Loucy (cell line): ENCODE measurements at regions not wholly inside any gene's neighbourhood (a gene's known extent, or its start where the extent isn't known, plus 50 kb on each side); places are given as distances from the start of the nearest gene placed in this dataset.

ENCODE experiments used
- H2AFZ ChIP-seq: fragments of 200-600 bp; sonication (generic); 2 replicates; pipeline ENCODE4 v1.6.0; 2016; ENCODE audit warnings: antibody characterized with exemption, mild to moderate bottlenecking, low read length, moderate library complexity
- H3F3A ChIP-seq: fragments of 200-600 bp; 2 replicates; pipeline ENCODE4 v1.6.0; 2016; ENCODE audit warnings: antibody characterized with exemption, low read depth, mild to moderate bottlenecking
- H3K27me3 ChIP-seq: fragments of 200-600 bp; sonication (generic); 2 replicates; pipeline ENCODE4 v1.6.1; 2014; ENCODE audit warnings: low read length, mild to moderate bottlenecking; ENCODE audit not compliant: insufficient read depth, poor library complexity, severe bottlenecking
- H3K36me3 ChIP-seq: fragments of 200-600 bp; sonication (generic); 2 replicates; pipeline ENCODE4 v1.6.1; 2016; ENCODE audit warnings: low read length; ENCODE audit not compliant: insufficient read depth
- H3K4me1 ChIP-seq: fragments of 200-600 bp; sonication (generic); 2 replicates; pipeline ENCODE4 v1.5.1; 2014; ENCODE audit warnings: low read length, mild to moderate bottlenecking; ENCODE audit not compliant: insufficient read depth, poor library complexity, severe bottlenecking
- H3K4me2 ChIP-seq: fragments of 200-600 bp; sonication (generic); 2 replicates; pipeline ENCODE4 v1.6.0; 2014; ENCODE audit warnings: antibody characterized with exemption, low read length, low read depth, mild to moderate bottlenecking; ENCODE audit not compliant: poor library complexity, severe bottlenecking
- H3K4me3 ChIP-seq: fragments of 200-600 bp; sonication (generic); 2 replicates; pipeline ENCODE4 v1.5.1; 2014; ENCODE audit warnings: low read length, mild to moderate bottlenecking, mixed read lengths; ENCODE audit not compliant: poor library complexity, severe bottlenecking
- H3K79me2 ChIP-seq: fragments of 200-600 bp; sonication (generic); 2 replicates; pipeline ENCODE4 v1.6.1; 2014; ENCODE audit warnings: low read length; ENCODE audit not compliant: insufficient read depth
- H3K9ac ChIP-seq: fragments of 200-600 bp; sonication (generic); 2 replicates; pipeline ENCODE4 v1.6.0; 2014; ENCODE audit warnings: mild to moderate bottlenecking, low read depth, low read length, moderate library complexity; ENCODE audit not compliant: poor library complexity, severe bottlenecking
- H3K9me2 ChIP-seq: fragments of 200-600 bp; sonication (generic); replicated peaks from 2 replicates; pipeline ENCODE4 v1.6.1; 2016; ENCODE audit warnings: low read depth, low read length, mixed read lengths
- H3K9me3 ChIP-seq: fragments of 200-600 bp; sonication (generic); 2 replicates; pipeline ENCODE4 v1.6.1; 2014; ENCODE audit warnings: mild to moderate bottlenecking, antibody characterized with exemption, low read length, low read depth; ENCODE audit not compliant: insufficient read depth
- H4K20me1 ChIP-seq: fragments of 200-600 bp; sonication (generic); 2 replicates; pipeline ENCODE4 v1.6.0; 2014; ENCODE audit warnings: antibody characterized with exemption, low read length, mild to moderate bottlenecking; ENCODE audit not compliant: insufficient read depth, poor library complexity, severe bottlenecking
- EZH2phosphoT487 ChIP-seq: fragments of 200-600 bp; IDR thresholded peaks from 2 replicates; pipeline ENCODE4 v1.6.1; 2018; ENCODE audit warnings: antibody characterized with exemption, mild to moderate bottlenecking, moderate library complexity, borderline replicate concordance
- TF ChIP-seq, protein P1 (sequence below): fragments of 200-600 bp; sonication (generic); conservative IDR thresholded peaks from 2 replicates; pipeline ENCODE4 v1.5.1; 2014; ENCODE audit warnings: mild to moderate bottlenecking, antibody characterized with exemption, low read length

DNA sequence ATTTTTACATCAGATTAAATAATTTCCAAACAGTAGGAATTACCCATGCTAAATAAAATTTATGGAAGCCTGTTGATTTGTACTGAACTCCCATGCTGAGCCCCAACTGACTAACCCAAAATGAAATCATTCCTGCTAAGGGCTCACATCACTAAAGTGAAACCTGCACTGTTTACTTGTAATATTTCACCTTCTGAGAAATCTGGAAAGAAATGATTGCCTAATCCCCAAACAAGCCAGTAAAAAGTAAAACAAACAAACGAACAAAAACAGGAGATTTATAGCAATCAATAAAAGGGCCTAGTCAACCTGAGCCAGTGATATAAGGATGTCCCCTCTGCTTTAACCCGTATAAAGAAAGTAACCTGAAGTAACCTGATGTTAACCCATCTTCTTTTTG lies 1599.8 kb downstream of the OLFM4 start:
- no peak for TF ChIP-seq EZH2phosphoT487
- TF ChIP-seq, protein P1, sequence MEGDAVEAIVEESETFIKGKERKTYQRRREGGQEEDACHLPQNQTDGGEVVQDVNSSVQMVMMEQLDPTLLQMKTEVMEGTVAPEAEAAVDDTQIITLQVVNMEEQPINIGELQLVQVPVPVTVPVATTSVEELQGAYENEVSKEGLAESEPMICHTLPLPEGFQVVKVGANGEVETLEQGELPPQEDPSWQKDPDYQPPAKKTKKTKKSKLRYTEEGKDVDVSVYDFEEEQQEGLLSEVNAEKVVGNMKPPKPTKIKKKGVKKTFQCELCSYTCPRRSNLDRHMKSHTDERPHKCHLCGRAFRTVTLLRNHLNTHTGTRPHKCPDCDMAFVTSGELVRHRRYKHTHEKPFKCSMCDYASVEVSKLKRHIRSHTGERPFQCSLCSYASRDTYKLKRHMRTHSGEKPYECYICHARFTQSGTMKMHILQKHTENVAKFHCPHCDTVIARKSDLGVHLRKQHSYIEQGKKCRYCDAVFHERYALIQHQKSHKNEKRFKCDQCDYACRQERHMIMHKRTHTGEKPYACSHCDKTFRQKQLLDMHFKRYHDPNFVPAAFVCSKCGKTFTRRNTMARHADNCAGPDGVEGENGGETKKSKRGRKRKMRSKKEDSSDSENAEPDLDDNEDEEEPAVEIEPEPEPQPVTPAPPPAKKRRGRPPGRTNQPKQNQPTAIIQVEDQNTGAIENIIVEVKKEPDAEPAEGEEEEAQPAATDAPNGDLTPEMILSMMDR: no peak
- Histone ChIP-seq H4K20me1 (no peaks in the 10 kb centered on the region), H2AFZ (no peak overlapping the region), H3K27me3 (no peaks in the 10 kb centered on the region), H3K9me3 (no peaks in the 10 kb centered on the region), H3K9ac (no peak overlapping the region), H3K4me3 (no peak overlapping the region), H3K9me2 (no peaks in the 10 kb centered on the region), H3K4me2 (no peak overlapping the region), H3K79me2 (no peaks in the 10 kb centered on the region), H3F3A (no peaks in the 10 kb centered on the region), H3K4me1 (no peaks in the 10 kb centered on the region), H3K36me3 (no peaks in the 10 kb centered on the region)

DNA sequence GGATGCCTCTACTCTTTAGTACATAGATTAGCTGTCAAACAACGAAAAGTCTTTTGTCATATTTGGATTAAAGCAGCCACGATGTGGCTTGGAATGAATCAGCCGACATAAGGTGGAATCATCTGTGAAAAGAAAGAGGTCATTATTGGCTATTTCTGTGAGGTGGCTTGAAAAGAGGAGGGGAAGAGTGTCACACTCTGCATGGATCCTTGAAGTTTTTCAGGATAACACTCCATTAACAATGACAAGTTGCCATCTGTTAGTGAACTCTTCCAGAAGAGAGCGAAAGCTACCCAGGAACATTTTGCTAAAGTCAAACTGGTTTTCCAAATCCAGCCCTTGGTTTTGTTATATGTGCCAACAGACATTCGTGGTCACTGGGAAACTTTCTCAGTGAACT lies 1604.8 kb downstream of the OLFM4 start:
- no peaks in the 10 kb centered on the region for H3K9me3 ChIP-seq
- H3K4me1 ChIP-seq: no peaks in the 10 kb centered on the region
- H3K9me2 ChIP-seq: no peaks in the 10 kb centered on the region
- H3K79me2 ChIP-seq: no peaks in the 10 kb centered on the region
- no peak overlapping the region for H3K9ac ChIP-seq
- no peak overlapping the region for H3K4me3 ChIP-seq
- no peaks in the 10 kb centered on the region for H4K20me1 ChIP-seq
- H3K4me2 ChIP-seq: no peak overlapping the region
- H3K36me3 ChIP-seq: no peaks in the 10 kb centered on the region
- TF ChIP-seq EZH2phosphoT487: no peak
- TF ChIP-seq, protein P1: no peak
- no peaks in the 10 kb centered on the region for H3F3A ChIP-seq
- H2AFZ ChIP-seq: no peak overlapping the region
- no peaks in the 10 kb centered on the region for H3K27me3 ChIP-seq

DNA sequence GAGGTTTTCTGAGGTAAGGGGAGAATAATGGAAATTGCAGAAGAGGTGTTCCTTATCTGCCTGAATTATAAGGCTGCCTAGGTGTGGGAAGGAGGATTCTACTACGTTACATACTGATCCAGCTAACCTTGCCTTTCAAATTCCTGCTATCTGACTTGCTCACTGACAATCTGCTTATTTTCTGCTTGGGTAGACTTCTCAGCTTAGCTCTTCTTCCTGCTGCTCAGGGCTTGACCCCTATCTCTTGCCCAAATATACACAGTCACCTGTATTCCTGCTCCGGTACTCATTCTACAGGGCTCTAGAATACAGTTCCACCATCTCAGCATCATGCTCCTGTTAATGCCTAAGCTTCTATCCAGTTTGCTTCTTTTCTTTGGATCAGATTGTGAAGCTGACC lies 1607.6 kb downstream of the OLFM4 start:
- no peaks in the 10 kb centered on the region for H3K4me1 ChIP-seq
- H3K27me3 ChIP-seq: no peaks in the 10 kb centered on the region
- TF ChIP-seq, protein P1: no peak
- no peak for TF ChIP-seq EZH2phosphoT487
- H3K36me3 ChIP-seq: no peaks in the 10 kb centered on the region
- no peak overlapping the region for H3K4me3 ChIP-seq
- H3K4me2 ChIP-seq: no peak overlapping the region
- H3K79me2 ChIP-seq: no peaks in the 10 kb centered on the region
- no peaks in the 10 kb centered on the region for H4K20me1 ChIP-seq
- H2AFZ ChIP-seq: no peak overlapping the region
- no peak overlapping the region for H3K9ac ChIP-seq
- no peaks in the 10 kb centered on the region for H3F3A ChIP-seq
- H3K9me2 ChIP-seq: no peaks in the 10 kb centered on the region
- H3K9me3 ChIP-seq: no peaks in the 10 kb centered on the region
